Vagina (tissue), 2 donors: ENCODE measurements at regions not wholly inside any gene's neighbourhood (a gene's known extent, or its start where the extent isn't known, plus 50 kb on each side); places are given as distances from the start of the nearest gene placed in this dataset.
A peak's percentile ranks its signal among the peaks of the same experiment; 100 is the strongest.

Experiments
- DNase-seq, 2 donors: peaks; one replicate each; pipeline ENCODE4 v3.0.0-alpha.2; 2017; ENCODE audit errors: extremely low spot score in 2 of 2
- H3K27ac ChIP-seq: fragments of 200-600 bp; sonication (generic); one replicate; pipeline ENCODE4 v1.5.1; 2019
- H3K27me3 ChIP-seq: fragments of 200-600 bp; sonication (generic); one replicate; pipeline ENCODE4 v1.5.1; 2019
- H3K36me3 ChIP-seq, 2 donors: fragments of 200-600 bp; sonication (generic); one replicate each; pipeline ENCODE4 v1.5.1; 2017 to 2019
- H3K4me1 ChIP-seq: fragments of 200-600 bp; sonication (generic); one replicate; pipeline ENCODE4 v1.5.1; 2019
- H3K4me3 ChIP-seq, 2 donors: fragments of 200-600 bp; sonication (generic); 1 replicate in 1 of 2; 2 replicates in 1 of 2; pipeline ENCODE4 v1.5.1; 2016 to 2019
- H3K9me3 ChIP-seq: fragments of 200-600 bp; sonication (generic); one replicate; pipeline ENCODE4 v1.5.1; 2019
- POLR2A ChIP-seq, 2 donors: fragments of 450-650 bp; IDR thresholded peaks; one replicate each; pipeline ENCODE4 v1.6.1; 2017; ENCODE audit warnings: antibody characterized with exemption in 2 of 2, mild to moderate bottlenecking in 2 of 2, moderate library complexity in 2 of 2
- POLR2AphosphoS5 ChIP-seq, 2 donors: sonication (generic); formaldehyde crosslinking; IDR thresholded peaks; one replicate each; pipeline ENCODE4 v1.9.0; 2017; ENCODE audit warnings: antibody characterized with exemption in 2 of 2, mild to moderate bottlenecking in 2 of 2, low read depth in 1 of 2; ENCODE audit not compliant: insufficient read depth in 1 of 2
- intact Hi-C: fragments of 100-400 bp; cut with DNase I; formaldehyde crosslinking; loops from one replicate; pipeline ENCODE4 v1.15.1; 2023
- TF ChIP-seq, protein P1 (sequence below), 3 experiments: fragments of 450-650 bp in 2 of 3; fragments of 200-600 bp in 1 of 3; sonication (generic) in 1 of 3; IDR thresholded peaks; one replicate each; pipeline ENCODE4 v1.5.1; 2017 to 2019; ENCODE audit warnings: antibody characterized with exemption in 3 of 3, mild to moderate bottlenecking in 2 of 3, moderate library complexity in 2 of 3

DNA sequence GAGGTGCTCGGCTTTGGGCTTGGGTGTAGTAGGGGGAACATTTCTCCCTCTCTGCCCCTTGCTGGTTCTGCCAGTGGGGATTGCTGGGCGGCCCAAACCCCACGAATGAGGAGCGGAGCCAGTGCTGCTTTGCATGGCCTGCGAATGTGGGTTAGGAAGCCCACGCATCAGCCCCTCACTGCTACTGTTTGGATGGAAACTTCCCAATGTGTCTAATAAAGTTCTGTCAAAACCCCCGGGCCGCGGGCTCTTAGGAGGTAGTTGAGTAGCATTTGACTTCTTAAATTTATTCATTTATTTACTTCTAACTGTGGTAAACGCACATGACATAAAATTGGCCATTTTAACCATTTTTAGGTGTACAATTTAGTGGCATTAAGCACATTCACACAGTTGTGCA is 161.3 kb upstream of the FHL2 start:
- TF ChIP-seq, protein P1, sequence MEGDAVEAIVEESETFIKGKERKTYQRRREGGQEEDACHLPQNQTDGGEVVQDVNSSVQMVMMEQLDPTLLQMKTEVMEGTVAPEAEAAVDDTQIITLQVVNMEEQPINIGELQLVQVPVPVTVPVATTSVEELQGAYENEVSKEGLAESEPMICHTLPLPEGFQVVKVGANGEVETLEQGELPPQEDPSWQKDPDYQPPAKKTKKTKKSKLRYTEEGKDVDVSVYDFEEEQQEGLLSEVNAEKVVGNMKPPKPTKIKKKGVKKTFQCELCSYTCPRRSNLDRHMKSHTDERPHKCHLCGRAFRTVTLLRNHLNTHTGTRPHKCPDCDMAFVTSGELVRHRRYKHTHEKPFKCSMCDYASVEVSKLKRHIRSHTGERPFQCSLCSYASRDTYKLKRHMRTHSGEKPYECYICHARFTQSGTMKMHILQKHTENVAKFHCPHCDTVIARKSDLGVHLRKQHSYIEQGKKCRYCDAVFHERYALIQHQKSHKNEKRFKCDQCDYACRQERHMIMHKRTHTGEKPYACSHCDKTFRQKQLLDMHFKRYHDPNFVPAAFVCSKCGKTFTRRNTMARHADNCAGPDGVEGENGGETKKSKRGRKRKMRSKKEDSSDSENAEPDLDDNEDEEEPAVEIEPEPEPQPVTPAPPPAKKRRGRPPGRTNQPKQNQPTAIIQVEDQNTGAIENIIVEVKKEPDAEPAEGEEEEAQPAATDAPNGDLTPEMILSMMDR (IDR thresholded peaks at IDR 0.05), result no peak
- TF ChIP-seq POLR2A (IDR thresholded peaks at IDR 0.05) (no peak), POLR2AphosphoS5 (IDR thresholded peaks at IDR 0.05; ENCODE audit: insufficient read depth in 1 of 2, low read depth in 1 of 2) (no peak)
- Histone ChIP-seq H3K9me3 (no peaks in the 10 kb centered on the region), H3K4me3 (no peak overlapping the region), H3K27ac (no peak overlapping the region), H3K4me1 (peaks cover 11% of the 10 kb centered on the region), H3K36me3 (no peaks in the 10 kb centered on the region), H3K27me3 (no peaks in the 10 kb centered on the region)
- DNase-seq, result no peak
- intact Hi-C loops, result no loop called here

DNA sequence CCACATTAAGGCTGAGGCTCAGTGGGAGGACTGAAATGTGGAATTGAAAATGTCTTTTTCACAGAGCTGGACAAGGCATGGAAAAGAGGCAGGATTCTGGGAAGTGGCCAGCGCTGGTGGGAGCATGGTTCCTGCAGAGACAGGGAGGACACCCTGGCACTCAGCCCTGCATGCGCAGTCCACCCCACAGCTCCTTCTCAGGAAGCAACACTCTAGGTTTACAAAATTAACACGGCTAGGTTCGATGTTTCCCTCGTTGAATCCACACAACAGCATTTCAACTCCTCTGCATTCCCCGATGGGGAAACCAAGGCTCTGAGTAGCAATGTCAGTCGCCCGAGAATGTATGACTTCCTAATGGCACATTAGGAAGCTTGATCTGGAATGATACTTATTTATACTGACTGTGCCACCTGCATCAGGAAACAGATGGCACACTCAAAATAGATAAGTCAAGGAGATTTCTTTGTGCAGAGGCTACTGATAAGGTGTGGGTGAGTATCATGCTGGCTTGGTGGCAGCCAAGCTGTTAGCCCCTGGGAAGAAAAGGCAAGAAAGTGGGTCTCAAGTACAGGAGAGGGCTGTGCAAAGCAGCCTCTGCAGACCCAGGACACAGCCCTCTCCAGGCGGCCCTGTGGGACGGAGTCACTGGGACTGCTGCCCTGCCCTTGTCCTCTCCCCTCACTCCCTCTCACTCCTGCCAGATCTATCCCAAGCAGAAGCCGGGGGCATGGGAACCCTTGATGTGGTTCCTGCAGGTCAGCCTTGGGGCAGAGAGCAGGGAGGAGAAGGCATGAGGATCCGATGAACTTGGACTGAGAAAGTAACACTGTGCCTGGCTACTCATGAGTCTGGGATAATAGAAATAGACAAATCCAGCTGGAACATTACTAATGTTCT is 158.4 kb upstream of the FHL2 start:
- H3K27me3 ChIP-seq, result no peaks in the 10 kb centered on the region
- H3K4me3 ChIP-seq, result peak overlapping the region in 1 of 2 donors; percentile 2
- H3K36me3 ChIP-seq, result no peaks in the 10 kb centered on the region
- no peak for TF ChIP-seq POLR2A (IDR thresholded peaks at IDR 0.05)
- TF ChIP-seq POLR2AphosphoS5 (IDR thresholded peaks at IDR 0.05; ENCODE audit: insufficient read depth in 1 of 2, low read depth in 1 of 2), result no peak
- TF ChIP-seq, protein P1 (IDR thresholded peaks at IDR 0.05), result no peak
- DNase-seq, result peak in 1 of 2 donors; percentile 77
- no peaks in the 10 kb centered on the region for H3K9me3 ChIP-seq
- intact Hi-C loops, result no loop called here
- peaks cover 11% of the 10 kb centered on the region for H3K4me1 ChIP-seq
- no peak overlapping the region for H3K27ac ChIP-seq

DNA sequence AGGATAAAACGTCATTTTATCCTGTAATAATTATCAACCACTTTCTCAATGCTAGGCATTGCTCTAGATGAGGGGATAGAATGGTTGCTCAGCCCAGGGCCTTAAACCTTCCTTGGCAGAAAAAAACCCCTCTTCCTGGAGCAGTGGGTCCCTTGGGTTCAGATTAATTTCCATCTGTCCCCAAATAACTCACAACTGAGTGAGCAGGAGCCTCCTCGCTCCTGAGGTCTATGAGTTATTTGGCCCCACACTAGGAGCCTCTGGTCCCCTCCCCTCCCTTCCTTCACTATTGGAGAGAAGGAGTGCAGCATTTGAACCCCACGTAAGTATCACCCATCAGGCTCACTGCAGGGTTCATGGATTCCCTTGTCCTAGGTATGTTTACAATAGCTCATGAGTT is 157.5 kb upstream of the FHL2 start:
- no peak overlapping the region for H3K4me3 ChIP-seq
- TF ChIP-seq POLR2A (IDR thresholded peaks at IDR 0.05) (no peak), POLR2AphosphoS5 (IDR thresholded peaks at IDR 0.05; ENCODE audit: insufficient read depth in 1 of 2, low read depth in 1 of 2) (no peak)
- TF ChIP-seq, protein P1 (IDR thresholded peaks at IDR 0.05), result no peak
- H3K4me1 ChIP-seq, result peaks cover 11% of the 10 kb centered on the region
- no peaks in the 10 kb centered on the region for H3K36me3 ChIP-seq
- no peak overlapping the region for H3K27ac ChIP-seq
- DNase-seq, result peak in 1 of 2 donors; percentile 40
- H3K27me3 ChIP-seq, result no peaks in the 10 kb centered on the region
- intact Hi-C loops, result no loop called here
- no peaks in the 10 kb centered on the region for H3K9me3 ChIP-seq

DNA sequence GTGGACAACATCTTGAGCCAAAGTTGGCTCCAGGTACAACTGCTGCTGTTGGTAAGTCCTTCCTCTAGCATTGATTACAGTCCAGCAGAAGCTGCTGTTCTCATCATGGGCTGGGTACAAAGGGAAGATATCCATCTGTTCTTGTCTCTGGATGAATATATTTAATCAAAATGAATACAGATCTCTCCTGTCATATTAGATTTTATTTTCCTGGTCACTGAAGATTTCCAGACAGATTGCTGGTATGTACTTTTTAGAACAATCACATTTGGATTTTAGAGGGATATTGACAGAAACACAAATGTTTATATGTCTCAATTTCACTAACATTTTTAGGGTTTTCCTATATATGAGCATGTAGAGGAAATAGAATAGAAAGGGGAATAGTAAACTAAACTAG is 155.4 kb upstream of the FHL2 start:
- intact Hi-C loops, result no loop called here
- TF ChIP-seq, protein P1 (IDR thresholded peaks at IDR 0.05), result no peak
- no peak for TF ChIP-seq POLR2AphosphoS5 (IDR thresholded peaks at IDR 0.05; ENCODE audit: insufficient read depth in 1 of 2, low read depth in 1 of 2)
- no peak for TF ChIP-seq POLR2A (IDR thresholded peaks at IDR 0.05)
- Histone ChIP-seq H3K4me3 (no peak overlapping the region), H3K4me1 (peaks cover 11% of the 10 kb centered on the region), H3K9me3 (no peaks in the 10 kb centered on the region), H3K27ac (no peak overlapping the region), H3K27me3 (no peaks in the 10 kb centered on the region), H3K36me3 (no peaks in the 10 kb centered on the region)
- no peak for DNase-seq
